ENCODE measurements at regions not wholly inside any gene's neighbourhood (a gene's known extent, or its start where the extent isn't known, plus 50 kb on each side); places are given as distances from the start of the nearest gene placed in this dataset.

GRCh38 chrX:117752745-117753144 lies 363.9 kb downstream of the KLHL13 start:
- TF ChIP-seq CTCF (IDR thresholded peaks at IDR 0.05) (no peak), POLR2A (IDR thresholded peaks at IDR 0.05) (no peak), EP300 (IDR thresholded peaks at IDR 0.05) (no peak)

Measured in ovary (tissue), 3 donors.